Gastroesophageal sphincter (tissue), 3 donors: ENCODE measurements at regions not wholly inside any gene's neighbourhood (a gene's known extent, or its start where the extent isn't known, plus 50 kb on each side); places are given as distances from the start of the nearest gene placed in this dataset.

Experiments used
- EP300 ChIP-seq: sonication (generic); formaldehyde crosslinking; IDR thresholded peaks from one replicate; pipeline ENCODE4 v1.6.1; 2017; ENCODE audit warnings: antibody characterized with exemption, mild to moderate bottlenecking
- POLR2A ChIP-seq, 2 donors: fragments of 450-650 bp; IDR thresholded peaks; one replicate each; pipeline ENCODE4 v1.6.1; 2017; ENCODE audit warnings: antibody characterized with exemption in 2 of 2, mild to moderate bottlenecking in 2 of 2, moderate library complexity in 1 of 2
- TF ChIP-seq, protein P1 (sequence below), 4 experiments: fragments of 200-600 bp in 2 of 4; fragments of 450-650 bp in 2 of 4; sonication (generic) in 1 of 4; IDR thresholded peaks; one replicate each; pipeline ENCODE4 v1.5.1; 2017 to 2019; ENCODE audit warnings: antibody characterized with exemption in 4 of 4, mild to moderate bottlenecking in 2 of 4, moderate library complexity in 2 of 4

GRCh38 chr10:9339716-9340115 is 1285.2 kb downstream of the GATA3 start:
- TF ChIP-seq, protein P1, sequence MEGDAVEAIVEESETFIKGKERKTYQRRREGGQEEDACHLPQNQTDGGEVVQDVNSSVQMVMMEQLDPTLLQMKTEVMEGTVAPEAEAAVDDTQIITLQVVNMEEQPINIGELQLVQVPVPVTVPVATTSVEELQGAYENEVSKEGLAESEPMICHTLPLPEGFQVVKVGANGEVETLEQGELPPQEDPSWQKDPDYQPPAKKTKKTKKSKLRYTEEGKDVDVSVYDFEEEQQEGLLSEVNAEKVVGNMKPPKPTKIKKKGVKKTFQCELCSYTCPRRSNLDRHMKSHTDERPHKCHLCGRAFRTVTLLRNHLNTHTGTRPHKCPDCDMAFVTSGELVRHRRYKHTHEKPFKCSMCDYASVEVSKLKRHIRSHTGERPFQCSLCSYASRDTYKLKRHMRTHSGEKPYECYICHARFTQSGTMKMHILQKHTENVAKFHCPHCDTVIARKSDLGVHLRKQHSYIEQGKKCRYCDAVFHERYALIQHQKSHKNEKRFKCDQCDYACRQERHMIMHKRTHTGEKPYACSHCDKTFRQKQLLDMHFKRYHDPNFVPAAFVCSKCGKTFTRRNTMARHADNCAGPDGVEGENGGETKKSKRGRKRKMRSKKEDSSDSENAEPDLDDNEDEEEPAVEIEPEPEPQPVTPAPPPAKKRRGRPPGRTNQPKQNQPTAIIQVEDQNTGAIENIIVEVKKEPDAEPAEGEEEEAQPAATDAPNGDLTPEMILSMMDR (IDR thresholded peaks at IDR 0.05): no peak
- no peak for TF ChIP-seq EP300
- no peak for TF ChIP-seq POLR2A (IDR thresholded peaks at IDR 0.05)
